ENCODE measurements at regions not wholly inside any gene's neighbourhood (a gene's known extent, or its start where the extent isn't known, plus 50 kb on each side); places are given as distances from the start of the nearest gene placed in this dataset.
"Not testable (repeated sequence)": the region's sequence is repeated elsewhere in the genome, so short reads cannot be mapped to it uniquely, and the experiment has no call there.

- no peaks in the 10 kb centered on the region for H3K36me3 ChIP-seq
- no peak for DNase-seq
These were observed 61.2 kb upstream of the LRPPRC start for GRCh38 chr2:44056947-44057346.

GRCh38 chr2:44060286-44060685 is 64.5 kb upstream of the LRPPRC start:
- not testable (repeated sequence) for H3K27ac ChIP-seq; DNase-seq; H3K36me3 ChIP-seq; H3K4me3 ChIP-seq (ENCODE audit: low read depth, low read length); H3K27me3 ChIP-seq (ENCODE audit: insufficient read depth, low read depth, severe bottlenecking)
- peaks cover 13% of the 10 kb centered on the region for H3K9me3 ChIP-seq (ENCODE audit: severe bottlenecking)

More at GRCh38 chr2:44056947-44057346, 61.2 kb upstream of the LRPPRC start:
- Histone ChIP-seq H3K27me3 (ENCODE audit: insufficient read depth, low read depth, severe bottlenecking) (no peaks in the 10 kb centered on the region), H3K27ac (no peak overlapping the region), H3K9me3 (ENCODE audit: severe bottlenecking) (peaks cover 6% of the 10 kb centered on the region), H3K4me3 (ENCODE audit: low read depth, low read length) (no peak overlapping the region)
- no peak for TF ChIP-seq CTCF (IDR thresholded peaks at IDR 0.05; ENCODE audit: low read depth, low read length)

GRCh38 chr2:44060990-44061389 is 65.2 kb upstream of the LRPPRC start:
- DNase-seq: no peak

GRCh38 chr2:44061469-44061868 is 65.7 kb upstream of the LRPPRC start:
- Histone ChIP-seq H3K4me3 (ENCODE audit: low read depth, low read length) (no peak overlapping the region), H3K27ac (no peak overlapping the region), H3K36me3 (no peaks in the 10 kb centered on the region), H3K27me3 (ENCODE audit: insufficient read depth, low read depth, severe bottlenecking) (no peaks in the 10 kb centered on the region), H3K9me3 (ENCODE audit: severe bottlenecking) (peaks cover 13% of the 10 kb centered on the region)
- DNase-seq: no peak
- no peak for TF ChIP-seq CTCF (IDR thresholded peaks at IDR 0.05; ENCODE audit: low read depth, low read length)

More at GRCh38 chr2:44060990-44061389, 65.2 kb upstream of the LRPPRC start:
- H3K27ac ChIP-seq: no peak overlapping the region
- no peaks in the 10 kb centered on the region for H3K27me3 ChIP-seq (ENCODE audit: insufficient read depth, low read depth, severe bottlenecking)
- H3K36me3 ChIP-seq: no peaks in the 10 kb centered on the region
- no peak for TF ChIP-seq CTCF (IDR thresholded peaks at IDR 0.05; ENCODE audit: low read depth, low read length)
- H3K9me3 ChIP-seq (ENCODE audit: severe bottlenecking): peaks cover 13% of the 10 kb centered on the region
- H3K4me3 ChIP-seq (ENCODE audit: low read depth, low read length): no peak overlapping the region

GRCh38 chr2:44061876-44062275 is 66.1 kb upstream of the LRPPRC start:
- Histone ChIP-seq H3K27ac (no peak overlapping the region), H3K4me3 (ENCODE audit: low read depth, low read length) (no peak overlapping the region), H3K36me3 (no peaks in the 10 kb centered on the region), H3K9me3 (ENCODE audit: severe bottlenecking) (peaks cover 13% of the 10 kb centered on the region), H3K27me3 (ENCODE audit: insufficient read depth, low read depth, severe bottlenecking) (no peaks in the 10 kb centered on the region)
- TF ChIP-seq CTCF (IDR thresholded peaks at IDR 0.05; ENCODE audit: low read depth, low read length): no peak
- DNase-seq: no peak

- no peak for DNase-seq
- H3K27ac ChIP-seq: no peak overlapping the region
- no peaks in the 10 kb centered on the region for H3K36me3 ChIP-seq
- H3K9me3 ChIP-seq (ENCODE audit: severe bottlenecking): peaks cover 16% of the 10 kb centered on the region
- TF ChIP-seq CTCF (IDR thresholded peaks at IDR 0.05; ENCODE audit: low read depth, low read length): no peak
- no peaks in the 10 kb centered on the region for H3K27me3 ChIP-seq (ENCODE audit: insufficient read depth, low read depth, severe bottlenecking)
- H3K4me3 ChIP-seq (ENCODE audit: low read depth, low read length): no peak overlapping the region
These were observed 67.2 kb upstream of the LRPPRC start for GRCh38 chr2:44063033-44063432.

- H3K9me3 ChIP-seq (ENCODE audit: severe bottlenecking): peaks cover 19% of the 10 kb centered on the region
- not testable (repeated sequence) for H3K27ac ChIP-seq; H3K4me3 ChIP-seq (ENCODE audit: low read depth, low read length); H3K27me3 ChIP-seq (ENCODE audit: insufficient read depth, low read depth, severe bottlenecking); DNase-seq; H3K36me3 ChIP-seq
These were observed 68.5 kb upstream of the LRPPRC start for GRCh38 chr2:44064281-44064680.

- DNase-seq; H3K27me3 ChIP-seq (ENCODE audit: insufficient read depth, low read depth, severe bottlenecking); H3K4me3 ChIP-seq (ENCODE audit: low read depth, low read length); H3K27ac ChIP-seq; H3K36me3 ChIP-seq: not testable (repeated sequence)
- peaks cover 11% of the 10 kb centered on the region for H3K9me3 ChIP-seq (ENCODE audit: severe bottlenecking)
These were observed 71.4 kb upstream of the LRPPRC start for GRCh38 chr2:44067012-44067790.

GRCh38 chr2:44067791-44068181 is 72.0 kb upstream of the LRPPRC start:
- not testable (repeated sequence) for H3K9me3 ChIP-seq (ENCODE audit: severe bottlenecking); DNase-seq; H3K36me3 ChIP-seq; H3K27ac ChIP-seq; H3K4me3 ChIP-seq (ENCODE audit: low read depth, low read length); H3K27me3 ChIP-seq (ENCODE audit: insufficient read depth, low read depth, severe bottlenecking)

All from WERI-Rb-1 (cell line).